Left kidney (tissue), 1 donor: ENCODE measurements at regions not wholly inside any gene's neighbourhood (a gene's known extent, or its start where the extent isn't known, plus 50 kb on each side); places are given as distances from the start of the nearest gene placed in this dataset.

ENCODE experiments used
- DNase-seq: peaks from one replicate; pipeline ENCODE4 v3.0.0-alpha.2; 2013

GRCh38 chr2:51454177-51454576, 422.2 kb upstream of the NRXN1 start:
- DNase-seq = no peak

DNA sequence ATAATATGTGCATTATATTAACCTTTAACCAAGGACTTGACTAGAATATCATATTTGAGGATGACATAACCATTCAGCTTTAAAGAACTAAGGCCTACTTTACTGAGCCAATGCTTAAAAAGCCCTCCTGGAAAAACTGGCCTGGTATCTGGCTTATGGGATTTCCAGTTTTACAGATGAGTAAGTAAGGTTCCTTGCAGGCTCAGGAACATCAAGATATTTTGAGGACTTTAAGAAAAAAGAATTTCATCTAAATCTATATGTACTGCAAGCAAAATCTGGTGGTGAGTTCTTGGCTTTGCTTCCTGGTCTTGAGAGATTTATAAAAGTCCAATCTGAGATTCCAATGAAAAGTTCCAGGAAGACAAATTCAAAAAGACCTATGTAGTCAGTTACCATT, 417.0 kb upstream of the NRXN1 start:
- no peak for DNase-seq

GRCh38 chr2:51441786-51442185, 409.9 kb upstream of the NRXN1 start:
- no peak for DNase-seq

DNA sequence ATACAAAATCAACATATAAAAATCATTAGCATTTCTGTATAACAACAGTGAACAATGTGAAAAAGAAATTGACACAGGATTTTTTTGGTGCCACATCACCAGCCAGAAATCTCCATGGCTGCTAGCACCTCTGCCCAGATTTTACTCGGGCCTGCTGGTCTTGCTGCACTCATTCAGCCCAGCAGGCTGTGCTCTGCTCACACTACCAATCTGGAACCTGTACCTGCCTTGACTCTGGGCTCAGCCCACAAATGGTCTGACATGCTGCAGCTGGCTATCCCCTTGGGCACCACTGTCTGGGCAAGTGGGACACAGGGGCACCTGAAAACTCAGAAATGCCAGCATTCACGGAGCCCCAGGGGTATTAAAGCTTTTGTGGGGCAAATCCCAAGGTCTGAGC, 392.5 kb upstream of the NRXN1 start:
- DNase-seq = no peak

- DNase-seq = no peak
These were observed 388.6 kb upstream of the NRXN1 start for GRCh38 chr2:51420511-51420910.

GRCh38 chr2:51413726-51414125, 381.8 kb upstream of the NRXN1 start:
- no peak for DNase-seq

- no peak for DNase-seq
These were observed 378.4 kb upstream of the NRXN1 start for GRCh38 chr2:51410331-51410730.

DNA sequence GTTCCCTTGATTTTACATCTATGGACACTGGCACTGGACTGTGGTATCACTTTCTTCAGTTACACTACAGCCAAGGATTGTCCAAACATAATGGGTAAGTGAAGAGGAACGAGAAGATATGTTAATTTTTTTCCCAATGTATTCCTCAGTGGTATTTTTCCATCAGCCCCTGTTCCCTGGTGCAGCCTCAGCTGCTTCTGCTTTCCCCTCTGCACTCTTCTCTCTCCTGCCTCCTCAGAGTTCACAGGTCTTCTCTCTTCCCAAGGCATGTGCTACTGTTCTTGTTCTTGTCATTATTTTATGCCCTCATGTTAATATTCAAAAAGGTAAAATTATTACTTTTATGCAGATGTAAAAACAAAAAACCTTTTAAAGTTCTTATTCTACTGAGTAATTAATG, 378.0 kb upstream of the NRXN1 start:
- no peak for DNase-seq

DNA sequence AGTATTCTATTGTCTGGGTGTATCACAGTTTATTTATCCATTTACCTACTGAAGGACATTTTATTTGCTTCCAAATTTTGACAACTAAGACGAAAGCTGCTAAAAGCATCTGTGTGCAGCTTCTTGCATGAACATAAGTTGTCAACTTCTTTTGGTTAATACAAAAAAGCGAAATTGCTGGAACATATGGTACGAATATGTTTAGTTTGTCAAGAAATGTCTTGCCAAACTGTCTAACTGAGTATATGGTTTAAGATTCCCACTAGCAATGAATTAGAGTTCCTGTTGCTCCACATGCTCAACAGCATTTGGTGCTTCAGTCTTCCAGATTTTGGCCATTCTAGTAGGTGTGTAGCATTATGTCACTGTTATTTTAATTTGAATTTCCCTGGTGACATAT, 372.3 kb upstream of the NRXN1 start:
- DNase-seq = no peak

- no peak for DNase-seq
These were observed 369.6 kb upstream of the NRXN1 start for GRCh38 chr2:51401546-51401945.

GRCh38 chr2:51387235-51387634, 355.3 kb upstream of the NRXN1 start:
- no peak for DNase-seq

GRCh38 chr2:51379997-51380396, 348.1 kb upstream of the NRXN1 start:
- DNase-seq = no peak

GRCh38 chr2:51368250-51368649, 336.3 kb upstream of the NRXN1 start:
- no peak for DNase-seq

GRCh38 chr2:51350100-51350499, 318.2 kb upstream of the NRXN1 start:
- no peak for DNase-seq

DNA sequence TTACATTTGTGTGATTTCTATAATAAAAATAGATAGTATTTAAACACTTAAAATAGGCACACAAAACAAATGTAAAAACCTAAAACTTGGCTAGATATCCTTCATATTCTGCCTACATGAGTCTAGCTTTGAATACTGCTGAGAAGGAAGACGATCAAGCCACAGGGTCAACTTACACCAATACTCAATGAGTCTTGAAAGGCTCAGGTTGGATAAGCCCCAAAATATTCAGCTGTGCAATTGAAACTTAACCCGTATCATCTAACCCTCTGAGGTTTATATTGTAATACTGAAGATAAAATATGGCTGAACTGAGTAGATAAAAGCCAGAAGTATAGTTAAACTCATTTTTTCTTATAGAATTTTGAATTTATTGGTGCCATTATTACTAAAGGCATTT, 313.0 kb upstream of the NRXN1 start:
- DNase-seq = no peak

DNA sequence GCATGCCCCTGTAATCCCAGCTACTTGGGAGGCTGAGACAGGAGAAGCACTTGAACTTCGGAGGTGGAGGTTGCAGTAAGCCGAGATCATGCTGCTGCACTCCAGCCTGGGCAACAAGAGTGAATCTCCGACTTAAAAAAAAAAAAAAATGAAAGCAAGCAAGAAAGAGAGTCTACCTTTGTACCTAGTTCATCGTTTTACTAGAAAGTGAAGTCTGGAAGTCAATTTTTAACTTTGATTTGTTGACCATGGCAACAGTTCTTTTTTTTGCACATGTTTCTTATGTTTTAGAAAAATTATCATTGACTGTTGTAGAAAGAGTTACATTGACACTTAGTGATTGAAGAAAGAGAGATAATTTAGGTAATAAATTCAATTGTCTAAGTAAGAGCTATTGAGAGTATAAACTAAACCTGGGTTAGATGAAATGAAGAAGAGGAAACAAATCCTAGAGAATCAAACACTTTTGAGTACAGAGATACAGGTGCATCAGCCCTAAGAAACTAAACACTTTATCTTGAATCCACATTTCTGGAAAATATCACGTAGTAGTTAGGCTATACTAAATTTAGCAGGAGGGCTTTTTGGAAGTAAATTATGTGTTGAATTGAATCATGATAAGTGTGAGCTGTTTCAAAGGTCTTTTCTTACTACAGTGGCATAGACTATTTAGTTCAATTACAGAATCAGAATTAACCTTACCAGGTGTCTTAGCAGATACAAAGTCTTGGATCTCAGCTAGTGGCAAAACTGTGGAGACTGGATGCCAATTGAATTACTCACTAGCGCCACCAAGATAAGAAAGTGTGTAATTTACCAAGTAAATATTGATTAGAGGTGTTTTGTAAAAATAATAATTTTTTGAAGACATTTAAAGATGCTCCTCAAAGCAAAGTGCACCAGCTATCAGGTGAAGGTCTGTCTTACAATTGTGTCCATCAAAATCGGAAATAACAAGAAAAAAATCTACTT, 303.4 kb upstream of the NRXN1 start:
- DNase-seq = no peak

DNA sequence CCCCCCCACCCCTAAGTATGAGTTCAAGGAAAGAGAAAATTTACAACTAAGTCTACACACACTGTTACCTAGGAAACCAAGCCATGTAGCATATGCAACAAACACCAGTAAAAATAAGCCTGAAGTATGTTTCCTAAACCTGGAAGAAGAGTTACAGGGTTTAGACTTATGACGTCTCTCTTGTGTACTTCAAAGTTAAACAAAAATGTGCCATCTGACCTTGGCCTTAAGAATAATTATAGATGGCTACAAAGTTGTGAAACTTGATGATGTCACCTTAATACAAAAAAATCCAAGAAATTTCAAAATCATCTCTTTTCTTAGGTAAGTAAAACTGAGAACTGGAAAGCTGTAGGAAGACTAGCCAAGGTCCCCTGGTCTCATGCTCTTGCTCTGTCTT, 297.6 kb upstream of the NRXN1 start:
- DNase-seq = no peak

GRCh38 chr2:51324051-51324450, 292.1 kb upstream of the NRXN1 start:
- DNase-seq = no peak

- DNase-seq = no peak
These were observed 290.7 kb upstream of the NRXN1 start for GRCh38 chr2:51322613-51323012.

- DNase-seq = no peak
These were observed 272.4 kb upstream of the NRXN1 start for GRCh38 chr2:51304311-51304710.

- DNase-seq = no peak
These were observed 269.4 kb upstream of the NRXN1 start for GRCh38 chr2:51301381-51301780.

- no peak for DNase-seq
These were observed 267.4 kb upstream of the NRXN1 start for GRCh38 chr2:51299370-51299769.

- DNase-seq = no peak
These were observed 265.6 kb upstream of the NRXN1 start for GRCh38 chr2:51297488-51297887.

GRCh38 chr2:51293566-51294200, 261.8 kb upstream of the NRXN1 start:
- DNase-seq = no peak
